ENCODE measurements at regions not wholly inside any gene's neighbourhood (a gene's known extent, or its start where the extent isn't known, plus 50 kb on each side); places are given as distances from the start of the nearest gene placed in this dataset.

DNA sequence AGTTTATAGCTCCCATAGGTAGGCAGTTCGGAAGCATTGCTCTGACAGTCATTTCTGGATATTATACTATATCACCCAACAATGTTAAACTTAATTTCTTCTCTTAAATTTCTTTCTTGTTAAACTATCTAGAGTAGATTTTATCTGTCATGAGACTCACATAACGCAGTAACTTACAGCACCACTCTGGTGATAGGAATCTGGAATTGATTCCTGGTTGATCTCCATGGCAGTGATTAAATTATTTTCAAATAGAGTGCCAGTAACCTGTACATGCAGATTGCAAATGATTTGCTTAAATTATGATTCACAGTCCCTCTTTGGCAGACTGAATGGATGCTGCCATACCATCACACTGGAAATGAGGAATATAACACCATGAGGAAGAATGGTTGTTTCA, 722.1 kb downstream of the DACH1 start:
- no peak for ATAC-seq (replicated peaks in 1 of 4)
- H3K9me3 ChIP-seq = no peaks in the 10 kb centered on the region
- Mint-ChIP-seq H3K4me3 (no peak overlapping the region), H3K27ac (no peak overlapping the region), H3K4me1 (no peaks in the 10 kb centered on the region), H3K27me3 (no peaks in the 10 kb centered on the region), H3K9me3 (peaks cover 0 to 6% (median 5%) of the 10 kb centered on the region in 3 donors), H3K36me3 (no peaks in the 10 kb centered on the region)
- WGBS (ENCODE audit: insufficient coverage) = no CpG with 5 or more reads among the region's 2 CpGs
- no peaks in the 10 kb centered on the region for H3K27me3 ChIP-seq (replicated peaks in 1 of 2; ENCODE audit: control insufficient read depth in 2 of 2, extremely low read depth in 1 of 2, insufficient read depth in 2 of 2, low read length in 1 of 2)
- H3K36me3 ChIP-seq (ENCODE audit: control insufficient read depth in 2 of 2, extremely low read depth in 1 of 2, insufficient read depth in 1 of 2, low read length in 1 of 2) = no peaks in the 10 kb centered on the region
- no peaks in the 10 kb centered on the region for H3K4me1 ChIP-seq (ENCODE audit: control insufficient read depth in 1 of 2, extremely low read depth in 1 of 2, insufficient read depth in 2 of 2, low read length in 2 of 2)
- no peak for DNase-seq
- no peak overlapping the region for H3K27ac ChIP-seq (ENCODE audit: low read length)
- CTCF ChIA-PET = no interaction called here
- POLR2A ChIA-PET = no interaction called here
- H3K4me3 ChIP-seq (ENCODE audit: control insufficient read depth in 1 of 2, extremely low read depth in 1 of 2, low read length in 1 of 2) = no peak overlapping the region

DNA sequence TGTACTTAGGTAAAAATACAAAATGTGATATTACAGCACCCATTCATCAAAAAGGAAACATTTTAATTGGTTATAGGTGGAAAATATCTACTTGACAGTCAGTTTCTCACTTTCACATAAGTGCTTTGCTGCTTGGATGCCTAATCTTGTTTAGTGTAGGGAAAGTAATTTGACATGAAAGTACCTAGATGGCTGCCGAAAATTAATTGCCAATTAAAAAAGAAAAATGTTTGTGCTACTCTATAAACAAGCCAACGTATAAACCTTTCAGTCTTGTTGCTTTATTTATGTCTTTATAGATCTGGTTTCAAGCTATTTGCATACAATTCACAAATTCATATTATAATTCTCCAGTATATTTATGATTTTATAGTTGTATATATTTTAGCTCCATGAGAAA, 729.9 kb downstream of the DACH1 start:
- Mint-ChIP-seq H3K27ac (no peak overlapping the region), H3K4me1 (no peaks in the 10 kb centered on the region), H3K27me3 (no peaks in the 10 kb centered on the region), H3K9me3 (peaks cover 0 to 5% (median 4%) of the 10 kb centered on the region in 3 donors), H3K4me3 (no peak overlapping the region), H3K36me3 (no peaks in the 10 kb centered on the region)
- Histone ChIP-seq H3K4me3 (ENCODE audit: control insufficient read depth in 1 of 2, extremely low read depth in 1 of 2, low read length in 1 of 2) (no peak overlapping the region), H3K4me1 (ENCODE audit: control insufficient read depth in 1 of 2, extremely low read depth in 1 of 2, insufficient read depth in 2 of 2, low read length in 2 of 2) (no peaks in the 10 kb centered on the region), H3K9me3 (no peaks in the 10 kb centered on the region), H3K27me3 (replicated peaks in 1 of 2; ENCODE audit: control insufficient read depth in 2 of 2, extremely low read depth in 1 of 2, insufficient read depth in 2 of 2, low read length in 1 of 2) (no peaks in the 10 kb centered on the region), H3K27ac (ENCODE audit: low read length) (no peak overlapping the region), H3K36me3 (ENCODE audit: control insufficient read depth in 2 of 2, extremely low read depth in 1 of 2, insufficient read depth in 1 of 2, low read length in 1 of 2) (no peaks in the 10 kb centered on the region)
- DNase-seq = no peak
- WGBS (ENCODE audit: insufficient coverage) = no CpG with 5 or more reads among the region's 2 CpGs
- ChIA-PET POLR2A (no interaction called here), CTCF (no interaction called here)
- no peak for ATAC-seq (replicated peaks in 1 of 4)

DNA sequence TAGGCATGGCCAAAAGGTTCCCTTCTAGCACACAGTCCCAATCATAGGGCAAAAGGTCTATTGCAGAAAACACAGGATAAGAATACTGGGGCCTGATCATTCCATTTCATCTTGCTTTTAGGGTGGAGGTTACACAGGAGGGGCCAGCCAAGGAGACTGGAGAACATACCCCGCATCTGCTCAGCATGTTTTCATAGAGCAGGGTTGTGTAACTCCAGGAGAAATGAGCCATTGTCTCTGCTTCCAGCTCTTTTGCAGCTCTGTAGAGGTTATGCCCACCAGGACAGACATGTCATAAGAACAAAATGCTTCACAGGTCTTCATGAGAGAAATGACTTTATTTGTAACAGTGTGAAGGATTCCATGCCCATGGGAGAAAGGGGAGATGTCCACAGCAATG, 742.8 kb downstream of the DACH1 start:
- Mint-ChIP-seq H3K9me3 (peaks cover 0 to 18% (median 11%) of the 10 kb centered on the region in 3 donors), H3K27me3 (no peaks in the 10 kb centered on the region), H3K4me3 (no peak overlapping the region), H3K4me1 (no peaks in the 10 kb centered on the region), H3K27ac (no peak overlapping the region), H3K36me3 (no peaks in the 10 kb centered on the region)
- no peak overlapping the region for H3K27ac ChIP-seq (ENCODE audit: low read length)
- H3K4me1 ChIP-seq (ENCODE audit: control insufficient read depth in 1 of 2, extremely low read depth in 1 of 2, insufficient read depth in 2 of 2, low read length in 2 of 2) = no peaks in the 10 kb centered on the region
- no peaks in the 10 kb centered on the region for H3K27me3 ChIP-seq (replicated peaks in 1 of 2; ENCODE audit: control insufficient read depth in 2 of 2, extremely low read depth in 1 of 2, insufficient read depth in 2 of 2, low read length in 1 of 2)
- WGBS (ENCODE audit: insufficient coverage) = 78% methylated on average over 1 of the region's 1 CpG
- POLR2A ChIA-PET = no interaction called here
- DNase-seq (no peak), ATAC-seq (replicated peaks in 1 of 4) (no peak)
- no peaks in the 10 kb centered on the region for H3K36me3 ChIP-seq (ENCODE audit: control insufficient read depth in 2 of 2, extremely low read depth in 1 of 2, insufficient read depth in 1 of 2, low read length in 1 of 2)
- CTCF ChIA-PET = no interaction called here
- H3K4me3 ChIP-seq (ENCODE audit: control insufficient read depth in 1 of 2, extremely low read depth in 1 of 2, low read length in 1 of 2) = no peak overlapping the region
- H3K9me3 ChIP-seq = no peaks in the 10 kb centered on the region

DNA sequence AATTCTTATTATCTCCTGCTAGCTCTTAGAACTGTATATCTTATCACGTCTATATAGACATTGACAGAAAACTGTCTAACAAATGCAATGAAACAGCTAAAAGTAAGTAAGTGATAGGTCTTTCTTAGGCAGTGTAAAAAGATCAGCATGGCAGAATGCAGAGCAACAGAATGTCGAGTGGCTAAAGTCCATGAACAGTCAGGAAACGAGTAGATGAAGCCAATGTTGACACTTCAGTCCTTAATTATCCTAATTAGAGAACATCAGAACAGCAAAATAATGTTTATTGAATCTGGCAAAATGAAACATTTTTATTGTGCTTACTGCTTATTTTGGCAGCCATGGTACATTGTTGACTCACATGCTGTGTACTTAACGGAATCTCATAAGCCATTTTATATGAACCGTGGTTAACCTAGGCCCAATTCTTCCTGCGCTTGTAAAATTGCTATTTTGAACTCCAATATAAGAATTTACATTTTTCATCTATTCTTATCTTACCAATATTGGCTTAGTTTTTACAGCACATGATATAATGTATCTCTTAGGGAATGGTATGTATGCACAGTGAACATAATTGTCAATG, 748.1 kb downstream of the DACH1 start:
- H3K4me1 ChIP-seq (ENCODE audit: control insufficient read depth in 1 of 2, extremely low read depth in 1 of 2, insufficient read depth in 2 of 2, low read length in 2 of 2) = no peaks in the 10 kb centered on the region
- ChIA-PET CTCF (no interaction called here), POLR2A (no interaction called here)
- no peaks in the 10 kb centered on the region for H3K9me3 ChIP-seq
- no peak overlapping the region for H3K27ac Mint-ChIP-seq
- peaks cover 0 to under 1% (median 0%) of the 10 kb centered on the region in 3 donors for H3K9me3 Mint-ChIP-seq
- ATAC-seq (replicated peaks in 1 of 4) = no peak
- no peaks in the 10 kb centered on the region for H3K27me3 ChIP-seq (replicated peaks in 1 of 2; ENCODE audit: control insufficient read depth in 2 of 2, extremely low read depth in 1 of 2, insufficient read depth in 2 of 2, low read length in 1 of 2)
- no peak overlapping the region for H3K4me3 Mint-ChIP-seq
- no peak for DNase-seq
- no peaks in the 10 kb centered on the region for H3K36me3 Mint-ChIP-seq
- no peaks in the 10 kb centered on the region for H3K36me3 ChIP-seq (ENCODE audit: control insufficient read depth in 2 of 2, extremely low read depth in 1 of 2, insufficient read depth in 1 of 2, low read length in 1 of 2)
- no peaks in the 10 kb centered on the region for H3K4me1 Mint-ChIP-seq
- no peaks in the 10 kb centered on the region for H3K27me3 Mint-ChIP-seq
- H3K27ac ChIP-seq (ENCODE audit: low read length) = no peak overlapping the region
- 86% methylated on average over 3 of the region's 6 CpGs for WGBS (ENCODE audit: insufficient coverage)
- H3K4me3 ChIP-seq (ENCODE audit: control insufficient read depth in 1 of 2, extremely low read depth in 1 of 2, low read length in 1 of 2) = no peak overlapping the region

DNA sequence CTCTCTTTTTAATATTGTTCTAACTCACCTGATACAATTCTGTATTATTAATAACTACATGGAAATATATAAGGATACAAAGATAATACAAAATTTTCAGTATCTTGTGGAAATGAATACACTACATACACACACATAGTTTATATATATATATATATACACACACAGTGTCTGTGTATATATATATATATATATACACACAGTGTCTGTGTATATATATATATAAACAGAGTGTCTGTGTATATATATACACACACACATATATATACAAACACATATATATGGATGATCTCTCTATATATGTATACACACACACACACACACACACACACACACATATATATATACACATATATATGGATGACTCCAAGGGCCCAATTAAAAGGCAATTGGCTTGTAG, 749.1 kb downstream of the DACH1 start:
- H3K4me3 Mint-ChIP-seq = no peak overlapping the region
- H3K27ac ChIP-seq (ENCODE audit: low read length) = no peak overlapping the region
- DNase-seq (no peak), ATAC-seq (replicated peaks in 1 of 4) (no peak)
- H3K27me3 Mint-ChIP-seq = no peaks in the 10 kb centered on the region
- H3K27ac Mint-ChIP-seq = no peak overlapping the region
- H3K4me1 ChIP-seq (ENCODE audit: control insufficient read depth in 1 of 2, extremely low read depth in 1 of 2, insufficient read depth in 2 of 2, low read length in 2 of 2) = no peaks in the 10 kb centered on the region
- no peaks in the 10 kb centered on the region for H3K36me3 Mint-ChIP-seq
- H3K4me1 Mint-ChIP-seq = no peaks in the 10 kb centered on the region
- no peaks in the 10 kb centered on the region for H3K9me3 ChIP-seq
- H3K36me3 ChIP-seq (ENCODE audit: control insufficient read depth in 2 of 2, extremely low read depth in 1 of 2, insufficient read depth in 1 of 2, low read length in 1 of 2) = no peaks in the 10 kb centered on the region
- H3K4me3 ChIP-seq (ENCODE audit: control insufficient read depth in 1 of 2, extremely low read depth in 1 of 2, low read length in 1 of 2) = no peak overlapping the region
- POLR2A ChIA-PET = no interaction called here
- no peaks in the 10 kb centered on the region for H3K9me3 Mint-ChIP-seq
- CTCF ChIA-PET = no interaction called here
- no peaks in the 10 kb centered on the region for H3K27me3 ChIP-seq (replicated peaks in 1 of 2; ENCODE audit: control insufficient read depth in 2 of 2, extremely low read depth in 1 of 2, insufficient read depth in 2 of 2, low read length in 1 of 2)

DNA sequence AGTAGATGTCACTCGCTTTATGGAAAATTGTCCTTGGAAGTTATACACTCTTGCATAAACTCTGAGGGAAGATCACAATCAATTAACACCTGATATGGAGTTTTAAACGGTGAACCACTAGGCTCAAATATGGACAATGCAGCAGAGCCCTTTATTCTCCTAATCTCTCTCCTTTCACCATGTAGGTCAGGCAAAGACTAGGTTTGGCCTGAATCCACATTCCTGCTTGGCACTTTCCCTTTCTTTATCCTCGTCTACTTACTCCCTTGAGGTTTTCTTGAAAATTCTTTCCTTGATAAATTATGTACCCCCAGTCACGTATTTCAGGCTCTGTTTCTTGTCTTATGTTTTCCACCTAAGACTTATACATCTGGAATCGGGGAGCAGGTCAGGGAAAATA, 751.7 kb downstream of the DACH1 start:
- WGBS (ENCODE audit: insufficient coverage) = no CpG with 5 or more reads among the region's 5 CpGs
- Histone ChIP-seq H3K27ac (ENCODE audit: low read length) (no peak overlapping the region), H3K9me3 (no peaks in the 10 kb centered on the region), H3K36me3 (ENCODE audit: control insufficient read depth in 2 of 2, extremely low read depth in 1 of 2, insufficient read depth in 1 of 2, low read length in 1 of 2) (no peaks in the 10 kb centered on the region), H3K27me3 (replicated peaks in 1 of 2; ENCODE audit: control insufficient read depth in 2 of 2, extremely low read depth in 1 of 2, insufficient read depth in 2 of 2, low read length in 1 of 2) (no peaks in the 10 kb centered on the region), H3K4me1 (ENCODE audit: control insufficient read depth in 1 of 2, extremely low read depth in 1 of 2, insufficient read depth in 2 of 2, low read length in 2 of 2) (no peaks in the 10 kb centered on the region), H3K4me3 (ENCODE audit: control insufficient read depth in 1 of 2, extremely low read depth in 1 of 2, low read length in 1 of 2) (no peak overlapping the region)
- DNase-seq (no peak), ATAC-seq (replicated peaks in 1 of 4) (no peak)
- no peaks in the 10 kb centered on the region for H3K27me3 Mint-ChIP-seq
- no peak overlapping the region for H3K4me3 Mint-ChIP-seq
- ChIA-PET POLR2A (no interaction called here), CTCF (no interaction called here)
- no peak overlapping the region for H3K27ac Mint-ChIP-seq
- peaks cover 0 to 10% (median 0%) of the 10 kb centered on the region in 3 donors for H3K9me3 Mint-ChIP-seq
- H3K4me1 Mint-ChIP-seq = no peaks in the 10 kb centered on the region
- no peaks in the 10 kb centered on the region for H3K36me3 Mint-ChIP-seq

DNA sequence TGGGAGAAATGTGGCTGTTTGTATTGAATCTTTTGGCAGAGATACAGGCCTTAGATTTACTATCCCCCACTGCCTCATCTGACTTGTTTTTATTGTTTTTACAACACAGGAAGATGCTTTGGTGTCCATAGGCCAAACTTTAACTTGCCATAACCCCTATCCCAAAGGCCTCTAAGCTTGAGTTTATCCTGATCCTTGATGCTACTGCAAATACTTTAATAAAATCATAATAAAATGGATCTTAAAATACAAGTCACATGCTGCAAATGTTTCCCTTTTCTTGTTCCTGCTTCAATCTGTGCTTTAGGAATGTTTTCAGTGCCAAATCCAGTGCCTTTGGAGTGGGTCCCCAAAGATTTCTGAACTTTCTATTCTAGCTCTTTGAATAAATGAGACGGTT, 770.6 kb downstream of the DACH1 start:
- Mint-ChIP-seq H3K4me3 (no peak overlapping the region), H3K27ac (no peak overlapping the region), H3K9me3 (peaks cover 0 to 6% (median 2%) of the 10 kb centered on the region in 3 donors), H3K4me1 (no peaks in the 10 kb centered on the region), H3K27me3 (no peaks in the 10 kb centered on the region), H3K36me3 (no peaks in the 10 kb centered on the region)
- Histone ChIP-seq H3K4me3 (ENCODE audit: control insufficient read depth in 1 of 2, extremely low read depth in 1 of 2, low read length in 1 of 2) (no peak overlapping the region), H3K36me3 (ENCODE audit: control insufficient read depth in 2 of 2, extremely low read depth in 1 of 2, insufficient read depth in 1 of 2, low read length in 1 of 2) (no peaks in the 10 kb centered on the region), H3K4me1 (ENCODE audit: control insufficient read depth in 1 of 2, extremely low read depth in 1 of 2, insufficient read depth in 2 of 2, low read length in 2 of 2) (no peaks in the 10 kb centered on the region), H3K27ac (ENCODE audit: low read length) (no peak overlapping the region), H3K9me3 (no peaks in the 10 kb centered on the region), H3K27me3 (replicated peaks in 1 of 2; ENCODE audit: control insufficient read depth in 2 of 2, extremely low read depth in 1 of 2, insufficient read depth in 2 of 2, low read length in 1 of 2) (no peaks in the 10 kb centered on the region)
- CTCF ChIA-PET = no interaction called here
- no peak for DNase-seq
- ATAC-seq (replicated peaks in 1 of 4) = no peak
- POLR2A ChIA-PET = interaction anchor here in 1 of 2 donors (0.7 kb wide), 1 partner anchor 27 kb away, joined by 4 read pairs; no protein-coding TSS in a partner anchor
- no CpG with 5 or more reads among the region's 1 CpG for WGBS (ENCODE audit: insufficient coverage)
